GM21825 (cell line): ENCODE measurements at regions not wholly inside any gene's neighbourhood (a gene's known extent, or its start where the extent isn't known, plus 50 kb on each side); places are given as distances from the start of the nearest gene placed in this dataset.

Experiments
- ATAC-seq: cut with Tn5 transposase; IDR thresholded peaks from one replicate; pipeline ENCODE4 v1.9.1; 2021; ENCODE audit warnings: mild to moderate bottlenecking, moderate library complexity; ENCODE audit not compliant: unreplicated experiment

GRCh38 chr4:185893500-185893899 lies 81.5 kb upstream of the SORBS2 start:
- ATAC-seq = no peak

GRCh38 chr4:185894481-185894880 lies 82.5 kb upstream of the SORBS2 start:
- no peak for ATAC-seq

GRCh38 chr4:185895351-185895750 lies 83.4 kb upstream of the SORBS2 start:
- no peak for ATAC-seq

GRCh38 chr4:185895866-185896265 lies 83.9 kb upstream of the SORBS2 start:
- no peak for ATAC-seq

- ATAC-seq = peak; percentile 72
Measured at GRCh38 chr4:185896817-185897488, 85.0 kb upstream of the SORBS2 start.

GRCh38 chr4:185898413-185898812 lies 86.4 kb upstream of the SORBS2 start:
- ATAC-seq = no peak

- ATAC-seq = no peak
Measured at GRCh38 chr4:185899833-185900232, 87.8 kb upstream of the SORBS2 start.

GRCh38 chr4:185902654-185903053 lies 90.7 kb upstream of the SORBS2 start:
- ATAC-seq = no peak

GRCh38 chr4:185903205-185903604 lies 91.2 kb upstream of the SORBS2 start:
- no peak for ATAC-seq

GRCh38 chr4:185904381-185904780 lies 92.4 kb upstream of the SORBS2 start:
- no peak for ATAC-seq

- ATAC-seq = no peak
Measured at GRCh38 chr4:185909972-185910371, 98.0 kb upstream of the SORBS2 start.

- ATAC-seq = no peak
Measured at GRCh38 chr4:185911556-185912064, 99.6 kb upstream of the SORBS2 start.

GRCh38 chr4:185912779-185913178 lies 100.8 kb upstream of the SORBS2 start:
- ATAC-seq = no peak

GRCh38 chr4:185914583-185915199 lies 102.7 kb upstream of the SORBS2 start:
- ATAC-seq = no peak

- no peak for ATAC-seq
Measured at GRCh38 chr4:185915271-185915670, 103.3 kb upstream of the SORBS2 start.

GRCh38 chr4:185915817-185916216 lies 103.8 kb upstream of the SORBS2 start:
- ATAC-seq = no peak

- ATAC-seq = no peak
Measured at GRCh38 chr4:185916231-185916630, 104.2 kb upstream of the SORBS2 start.

- ATAC-seq = no peak
Measured at GRCh38 chr4:185916683-185917082, 104.7 kb upstream of the SORBS2 start.

- ATAC-seq = no peak
Measured at GRCh38 chr4:185919107-185919506, 107.1 kb upstream of the SORBS2 start.

GRCh38 chr4:185920171-185920570 lies 108.2 kb upstream of the SORBS2 start:
- no peak for ATAC-seq

GRCh38 chr4:185920691-185921260 lies 108.8 kb upstream of the SORBS2 start:
- no peak for ATAC-seq
